ENCODE measurements at regions not wholly inside any gene's neighbourhood (a gene's known extent, or its start where the extent isn't known, plus 50 kb on each side); places are given as distances from the start of the nearest gene placed in this dataset.
"Not testable (repeated sequence)": the region's sequence is repeated elsewhere in the genome, so short reads cannot be mapped to it uniquely, and the experiment has no call there.

- DNase-seq: no peak
Observed at GRCh38 chr16:65343556-65343955, 221.7 kb upstream of the CDH11 start.

- DNase-seq: no peak
Observed at GRCh38 chr16:65342231-65342866, 220.5 kb upstream of the CDH11 start.

- no peak for DNase-seq
Observed at GRCh38 chr16:65339062-65339461, 217.2 kb upstream of the CDH11 start.

GRCh38 chr16:65336160-65336559 is 214.3 kb upstream of the CDH11 start:
- no peak for DNase-seq

- DNase-seq: no peak
Observed at GRCh38 chr16:65334081-65334480, 212.2 kb upstream of the CDH11 start.

GRCh38 chr16:65333283-65333682 is 211.4 kb upstream of the CDH11 start:
- no peak for DNase-seq

GRCh38 chr16:65327346-65327745 is 205.5 kb upstream of the CDH11 start:
- no peak for DNase-seq

- DNase-seq: no peak
Observed at GRCh38 chr16:65323655-65324237, 201.9 kb upstream of the CDH11 start.

GRCh38 chr16:65319621-65320231 is 197.9 kb upstream of the CDH11 start:
- DNase-seq: no peak

- no peak for DNase-seq
Observed at GRCh38 chr16:65318590-65319257, 196.9 kb upstream of the CDH11 start.

GRCh38 chr16:65318138-65318537 is 196.3 kb upstream of the CDH11 start:
- no peak for DNase-seq

GRCh38 chr16:65316808-65317207 is 194.9 kb upstream of the CDH11 start:
- no peak for DNase-seq

- no peak for DNase-seq
Observed at GRCh38 chr16:65315081-65315780, 193.4 kb upstream of the CDH11 start.

- DNase-seq: no peak
Observed at GRCh38 chr16:65314627-65315008, 192.8 kb upstream of the CDH11 start.

GRCh38 chr16:65313936-65314626 is 192.2 kb upstream of the CDH11 start:
- DNase-seq: no peak

- no peak for DNase-seq
Observed at GRCh38 chr16:65312795-65313194, 190.9 kb upstream of the CDH11 start.

GRCh38 chr16:65312071-65312470 is 190.2 kb upstream of the CDH11 start:
- no peak for DNase-seq

GRCh38 chr16:65310491-65310890 is 188.6 kb upstream of the CDH11 start:
- not testable (repeated sequence) for DNase-seq

GRCh38 chr16:65309354-65309753 is 187.5 kb upstream of the CDH11 start:
- peak in 1 of 56 donors; percentile 0 for DNase-seq

- no peak for DNase-seq
Observed at GRCh38 chr16:65308506-65308905, 186.6 kb upstream of the CDH11 start.

- DNase-seq: no peak
Observed at GRCh38 chr16:65307286-65307685, 185.4 kb upstream of the CDH11 start.
